ENCODE measurements at regions not wholly inside any gene's neighbourhood (a gene's known extent, or its start where the extent isn't known, plus 50 kb on each side); places are given as distances from the start of the nearest gene placed in this dataset.

GRCh38 chr20:12502443-12502842 lies 506.3 kb upstream of the SPTLC3 start:
- Histone ChIP-seq H3K27me3 (ENCODE audit: control insufficient read depth in 1 of 2, insufficient read depth in 2 of 2, low read length in 2 of 2) (no peaks in the 10 kb centered on the region), H3K4me1 (ENCODE audit: control insufficient read depth, insufficient read depth, low read length) (no peaks in the 10 kb centered on the region), H3K9ac (ENCODE audit: low read length in 2 of 2) (no peak overlapping the region), H3K36me3 (ENCODE audit: control insufficient read depth in 2 of 2, insufficient read depth in 2 of 2, low read length in 2 of 2) (no peaks in the 10 kb centered on the region), H3K9me3 (ENCODE audit: control insufficient read depth in 2 of 2, low read length in 2 of 2) (no peaks in the 10 kb centered on the region), H3K4me3 (ENCODE audit: low read length in 2 of 2) (no peak overlapping the region), H3K27ac (ENCODE audit: low read length) (no peak overlapping the region)

- no peak overlapping the region for H3K4me3 ChIP-seq (ENCODE audit: low read length in 2 of 2)
- no peak overlapping the region for H3K9ac ChIP-seq (ENCODE audit: low read length in 2 of 2)
- no peaks in the 10 kb centered on the region for H3K9me3 ChIP-seq (ENCODE audit: control insufficient read depth in 2 of 2, low read length in 2 of 2)
- H3K27me3 ChIP-seq (ENCODE audit: control insufficient read depth in 1 of 2, insufficient read depth in 2 of 2, low read length in 2 of 2): no peaks in the 10 kb centered on the region
- no peaks in the 10 kb centered on the region for H3K36me3 ChIP-seq (ENCODE audit: control insufficient read depth in 2 of 2, insufficient read depth in 2 of 2, low read length in 2 of 2)
- no peaks in the 10 kb centered on the region for H3K4me1 ChIP-seq (ENCODE audit: control insufficient read depth, insufficient read depth, low read length)
- no peak overlapping the region for H3K27ac ChIP-seq (ENCODE audit: low read length)
These were observed 504.0 kb upstream of the SPTLC3 start for GRCh38 chr20:12504779-12505178.

GRCh38 chr20:12511499-12511898 lies 497.3 kb upstream of the SPTLC3 start:
- H3K36me3 ChIP-seq (ENCODE audit: control insufficient read depth in 2 of 2, insufficient read depth in 2 of 2, low read length in 2 of 2): no peaks in the 10 kb centered on the region
- no peaks in the 10 kb centered on the region for H3K4me1 ChIP-seq (ENCODE audit: control insufficient read depth, insufficient read depth, low read length)
- no peak overlapping the region for H3K9ac ChIP-seq (ENCODE audit: low read length in 2 of 2)
- no peak overlapping the region for H3K4me3 ChIP-seq (ENCODE audit: low read length in 2 of 2)
- no peaks in the 10 kb centered on the region for H3K9me3 ChIP-seq (ENCODE audit: control insufficient read depth in 2 of 2, low read length in 2 of 2)
- H3K27me3 ChIP-seq (ENCODE audit: control insufficient read depth in 1 of 2, insufficient read depth in 2 of 2, low read length in 2 of 2): no peaks in the 10 kb centered on the region
- no peak overlapping the region for H3K27ac ChIP-seq (ENCODE audit: low read length)

- Histone ChIP-seq H3K4me1 (ENCODE audit: control insufficient read depth, insufficient read depth, low read length) (no peaks in the 10 kb centered on the region), H3K36me3 (ENCODE audit: control insufficient read depth in 2 of 2, insufficient read depth in 2 of 2, low read length in 2 of 2) (no peaks in the 10 kb centered on the region), H3K27me3 (ENCODE audit: control insufficient read depth in 1 of 2, insufficient read depth in 2 of 2, low read length in 2 of 2) (no peaks in the 10 kb centered on the region), H3K9ac (ENCODE audit: low read length in 2 of 2) (no peak overlapping the region), H3K4me3 (ENCODE audit: low read length in 2 of 2) (no peak overlapping the region), H3K9me3 (ENCODE audit: control insufficient read depth in 2 of 2, low read length in 2 of 2) (no peaks in the 10 kb centered on the region), H3K27ac (ENCODE audit: low read length) (no peak overlapping the region)
These were observed 496.0 kb upstream of the SPTLC3 start for GRCh38 chr20:12512755-12513154.

- Histone ChIP-seq H3K9me3 (ENCODE audit: control insufficient read depth in 2 of 2, low read length in 2 of 2) (no peaks in the 10 kb centered on the region), H3K9ac (ENCODE audit: low read length in 2 of 2) (no peak overlapping the region)
These were observed 480.7 kb upstream of the SPTLC3 start for GRCh38 chr20:12528104-12528503.

GRCh38 chr20:12528591-12529041 lies 480.2 kb upstream of the SPTLC3 start:
- Histone ChIP-seq H3K9ac (ENCODE audit: low read length in 2 of 2) (no peak overlapping the region), H3K9me3 (ENCODE audit: control insufficient read depth in 2 of 2, low read length in 2 of 2) (no peaks in the 10 kb centered on the region), H3K36me3 (ENCODE audit: control insufficient read depth in 2 of 2, insufficient read depth in 2 of 2, low read length in 2 of 2) (no peaks in the 10 kb centered on the region), H3K4me3 (ENCODE audit: low read length in 2 of 2) (no peak overlapping the region), H3K27me3 (ENCODE audit: control insufficient read depth in 1 of 2, insufficient read depth in 2 of 2, low read length in 2 of 2) (no peaks in the 10 kb centered on the region), H3K27ac (ENCODE audit: low read length) (no peak overlapping the region), H3K4me1 (ENCODE audit: control insufficient read depth, insufficient read depth, low read length) (no peaks in the 10 kb centered on the region)

More at GRCh38 chr20:12528104-12528503, 480.7 kb upstream of the SPTLC3 start:
- no peaks in the 10 kb centered on the region for H3K36me3 ChIP-seq (ENCODE audit: control insufficient read depth in 2 of 2, insufficient read depth in 2 of 2, low read length in 2 of 2)
- H3K27ac ChIP-seq (ENCODE audit: low read length): no peak overlapping the region
- H3K4me1 ChIP-seq (ENCODE audit: control insufficient read depth, insufficient read depth, low read length): no peaks in the 10 kb centered on the region
- no peak overlapping the region for H3K4me3 ChIP-seq (ENCODE audit: low read length in 2 of 2)
- H3K27me3 ChIP-seq (ENCODE audit: control insufficient read depth in 1 of 2, insufficient read depth in 2 of 2, low read length in 2 of 2): no peaks in the 10 kb centered on the region

GRCh38 chr20:12531626-12532025 lies 477.1 kb upstream of the SPTLC3 start:
- Histone ChIP-seq H3K4me1 (ENCODE audit: control insufficient read depth, insufficient read depth, low read length) (no peaks in the 10 kb centered on the region), H3K27me3 (ENCODE audit: control insufficient read depth in 1 of 2, insufficient read depth in 2 of 2, low read length in 2 of 2) (no peaks in the 10 kb centered on the region), H3K9me3 (ENCODE audit: control insufficient read depth in 2 of 2, low read length in 2 of 2) (no peaks in the 10 kb centered on the region), H3K36me3 (ENCODE audit: control insufficient read depth in 2 of 2, insufficient read depth in 2 of 2, low read length in 2 of 2) (no peaks in the 10 kb centered on the region), H3K27ac (ENCODE audit: low read length) (no peak overlapping the region), H3K9ac (ENCODE audit: low read length in 2 of 2) (no peak overlapping the region), H3K4me3 (ENCODE audit: low read length in 2 of 2) (no peak overlapping the region)

GRCh38 chr20:12535316-12535715 lies 473.5 kb upstream of the SPTLC3 start:
- Histone ChIP-seq H3K27ac (ENCODE audit: low read length) (no peak overlapping the region), H3K9ac (ENCODE audit: low read length in 2 of 2) (no peak overlapping the region), H3K27me3 (ENCODE audit: control insufficient read depth in 1 of 2, insufficient read depth in 2 of 2, low read length in 2 of 2) (no peaks in the 10 kb centered on the region), H3K36me3 (ENCODE audit: control insufficient read depth in 2 of 2, insufficient read depth in 2 of 2, low read length in 2 of 2) (no peaks in the 10 kb centered on the region), H3K4me3 (ENCODE audit: low read length in 2 of 2) (no peak overlapping the region), H3K4me1 (ENCODE audit: control insufficient read depth, insufficient read depth, low read length) (no peaks in the 10 kb centered on the region), H3K9me3 (ENCODE audit: control insufficient read depth in 2 of 2, low read length in 2 of 2) (no peaks in the 10 kb centered on the region)

- Histone ChIP-seq H3K9me3 (ENCODE audit: control insufficient read depth in 2 of 2, low read length in 2 of 2) (no peaks in the 10 kb centered on the region), H3K4me3 (ENCODE audit: low read length in 2 of 2) (no peak overlapping the region), H3K27ac (ENCODE audit: low read length) (no peak overlapping the region), H3K36me3 (ENCODE audit: control insufficient read depth in 2 of 2, insufficient read depth in 2 of 2, low read length in 2 of 2) (no peaks in the 10 kb centered on the region), H3K27me3 (ENCODE audit: control insufficient read depth in 1 of 2, insufficient read depth in 2 of 2, low read length in 2 of 2) (no peaks in the 10 kb centered on the region), H3K4me1 (ENCODE audit: control insufficient read depth, insufficient read depth, low read length) (no peaks in the 10 kb centered on the region), H3K9ac (ENCODE audit: low read length in 2 of 2) (no peak overlapping the region)
These were observed 473.0 kb upstream of the SPTLC3 start for GRCh38 chr20:12535770-12536169.

- Histone ChIP-seq H3K4me1 (ENCODE audit: control insufficient read depth, insufficient read depth, low read length) (no peaks in the 10 kb centered on the region), H3K9ac (ENCODE audit: low read length in 2 of 2) (no peak overlapping the region), H3K27me3 (ENCODE audit: control insufficient read depth in 1 of 2, insufficient read depth in 2 of 2, low read length in 2 of 2) (no peaks in the 10 kb centered on the region), H3K27ac (ENCODE audit: low read length) (no peak overlapping the region), H3K9me3 (ENCODE audit: control insufficient read depth in 2 of 2, low read length in 2 of 2) (no peaks in the 10 kb centered on the region), H3K36me3 (ENCODE audit: control insufficient read depth in 2 of 2, insufficient read depth in 2 of 2, low read length in 2 of 2) (no peaks in the 10 kb centered on the region), H3K4me3 (ENCODE audit: low read length in 2 of 2) (no peak overlapping the region)
These were observed 454.3 kb upstream of the SPTLC3 start for GRCh38 chr20:12554426-12554825.

- Histone ChIP-seq H3K4me3 (ENCODE audit: low read length in 2 of 2) (no peak overlapping the region), H3K36me3 (ENCODE audit: control insufficient read depth in 2 of 2, insufficient read depth in 2 of 2, low read length in 2 of 2) (no peaks in the 10 kb centered on the region), H3K27ac (ENCODE audit: low read length) (no peak overlapping the region), H3K27me3 (ENCODE audit: control insufficient read depth in 1 of 2, insufficient read depth in 2 of 2, low read length in 2 of 2) (no peaks in the 10 kb centered on the region), H3K4me1 (ENCODE audit: control insufficient read depth, insufficient read depth, low read length) (no peaks in the 10 kb centered on the region), H3K9me3 (ENCODE audit: control insufficient read depth in 2 of 2, low read length in 2 of 2) (no peaks in the 10 kb centered on the region), H3K9ac (ENCODE audit: low read length in 2 of 2) (no peak overlapping the region)
These were observed 453.4 kb upstream of the SPTLC3 start for GRCh38 chr20:12555369-12555768.
